Prostate gland (tissue), 2 donors: ENCODE measurements at regions not wholly inside any gene's neighbourhood (a gene's known extent, or its start where the extent isn't known, plus 50 kb on each side); places are given as distances from the start of the nearest gene placed in this dataset.
A peak's percentile ranks its signal among the peaks of the same experiment; 100 is the strongest.

Experiments
- DNase-seq: peaks from one replicate; pipeline ENCODE4 v3.0.0-alpha.2; 2019; ENCODE audit warnings: low spot score
- H3K27ac ChIP-seq, 2 donors: fragments of 200-600 bp; sonication (generic); 2 replicates each; pipeline ENCODE4 v1.5.1; 2017 to 2019
- H3K27me3 ChIP-seq: fragments of 200-600 bp; sonication (generic); replicated peaks from 2 replicates; pipeline ENCODE4 v1.5.1; 2019; ENCODE audit not compliant: insufficient read depth
- H3K36me3 ChIP-seq, 2 donors: fragments of 200-600 bp; sonication (generic); 1 replicate in 1 of 2; 2 replicates in 1 of 2; pipeline versions ENCODE4 v1.5.1 to v1.8.1; 2017 to 2019
- H3K4me1 ChIP-seq: fragments of 200-600 bp; sonication (generic); replicated peaks from 2 replicates; pipeline ENCODE4 v1.5.1; 2019
- H3K4me3 ChIP-seq, 2 donors: fragments of 200-600 bp; sonication (generic); 2 replicates each; pipeline ENCODE4 v1.5.1; 2017 to 2019
- H3K9me3 ChIP-seq: fragments of 200-600 bp; sonication (generic); 2 replicates; pipeline ENCODE4 v1.5.1; 2017
- CTCF ChIP-seq, 4 experiments: fragments of 200-600 bp in 2 of 4; fragments of 450-650 bp in 2 of 4; sonication (generic) in 2 of 4; IDR thresholded peaks; 1 replicate in 3 of 4; 2 replicates in 1 of 4; pipeline ENCODE4 v1.5.1; 2016 to 2019; ENCODE audit warnings: antibody characterized with exemption in 4 of 4, mild to moderate bottlenecking in 2 of 4, moderate library complexity in 2 of 4
- POLR2A ChIP-seq: fragments of 450-650 bp; IDR thresholded peaks from one replicate; pipeline ENCODE4 v1.6.1; 2016; ENCODE audit warnings: antibody characterized with exemption, mild to moderate bottlenecking
- POLR2AphosphoS5 ChIP-seq: sonication (generic); formaldehyde crosslinking; IDR thresholded peaks from one replicate; pipeline ENCODE4 v1.6.1; 2017; ENCODE audit warnings: antibody characterized with exemption
- WGBS: methylation state at CpG from one replicate; pipeline ENCODE4 v1.1.5; 2018; 5-methylcytosine and 5-hydroxymethylcytosine counted together
- intact Hi-C: fragments of 100-400 bp; cut with DNase I; formaldehyde crosslinking; loops from one replicate; pipeline ENCODE4 v1.14.2; 2022

GRCh38 chr2:594297-594949, 82.8 kb downstream of the TMEM18 start:
- H3K27ac ChIP-seq, result no peak overlapping the region
- H3K9me3 ChIP-seq, result no peaks in the 10 kb centered on the region
- H3K4me1 ChIP-seq, result no peaks in the 10 kb centered on the region
- no peak overlapping the region for H3K4me3 ChIP-seq
- no peak for TF ChIP-seq CTCF (IDR thresholded peaks at IDR 0.05)
- TF ChIP-seq POLR2AphosphoS5, result no peak
- no peak for TF ChIP-seq POLR2A
- 94% methylated on average over 21 of the region's 21 CpGs for WGBS
- H3K27me3 ChIP-seq, result no peaks in the 10 kb centered on the region
- intact Hi-C loops, result no loop called here
- DNase-seq, result no peak
- H3K36me3 ChIP-seq, result no peaks in the 10 kb centered on the region

DNA sequence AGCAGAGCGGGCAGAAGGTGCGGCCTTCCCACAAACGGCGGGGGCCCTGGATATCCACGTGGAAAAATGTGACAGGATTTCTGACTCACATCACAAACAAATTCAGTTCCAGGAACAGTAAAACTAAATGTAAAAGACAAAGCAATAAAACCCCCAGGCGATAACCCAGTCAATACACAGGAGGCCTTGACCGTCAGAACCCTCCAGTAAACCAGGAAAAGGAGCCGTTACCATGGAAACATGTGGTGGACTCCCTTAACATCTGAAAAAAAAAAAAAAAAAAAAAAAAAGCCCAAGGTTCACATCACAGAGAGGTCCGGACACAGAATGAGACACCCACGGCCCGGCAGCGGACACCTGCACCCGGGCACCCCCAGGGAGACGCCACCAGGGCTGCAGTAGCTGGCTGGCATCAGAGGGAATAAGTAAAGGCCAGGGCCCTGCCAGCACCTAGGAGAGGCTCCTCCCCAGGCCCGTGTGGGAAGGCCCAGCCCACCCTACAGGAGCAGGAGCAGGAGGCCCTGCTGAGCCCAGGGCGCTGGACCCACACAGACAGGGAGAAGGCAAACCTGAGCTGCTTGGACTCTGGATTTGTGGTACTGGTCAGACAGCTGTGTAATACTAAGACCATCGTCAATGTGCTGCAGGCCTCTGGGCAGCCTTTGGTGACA, 83.7 kb downstream of the TMEM18 start:
- no peak for DNase-seq
- Histone ChIP-seq H3K4me3 (no peak overlapping the region), H3K27ac (no peak overlapping the region), H3K4me1 (no peaks in the 10 kb centered on the region), H3K9me3 (no peaks in the 10 kb centered on the region), H3K36me3 (no peaks in the 10 kb centered on the region), H3K27me3 (no peaks in the 10 kb centered on the region)
- TF ChIP-seq POLR2AphosphoS5 (no peak), POLR2A (no peak)
- 80% methylated on average over 17 of the region's 17 CpGs for WGBS
- intact Hi-C loops, result no loop called here

- intact Hi-C loops, result no loop called here
- no peak for TF ChIP-seq POLR2A
- WGBS, result 98% methylated on average over 8 of the region's 8 CpGs
- H3K4me1 ChIP-seq, result no peaks in the 10 kb centered on the region
- H3K27ac ChIP-seq, result no peak overlapping the region
- DNase-seq, result no peak
- H3K27me3 ChIP-seq, result no peaks in the 10 kb centered on the region
- no peaks in the 10 kb centered on the region for H3K36me3 ChIP-seq
- H3K9me3 ChIP-seq, result no peaks in the 10 kb centered on the region
- H3K4me3 ChIP-seq, result no peak overlapping the region
Observed at GRCh38 chr2:592737-593136, 84.5 kb downstream of the TMEM18 start.

DNA sequence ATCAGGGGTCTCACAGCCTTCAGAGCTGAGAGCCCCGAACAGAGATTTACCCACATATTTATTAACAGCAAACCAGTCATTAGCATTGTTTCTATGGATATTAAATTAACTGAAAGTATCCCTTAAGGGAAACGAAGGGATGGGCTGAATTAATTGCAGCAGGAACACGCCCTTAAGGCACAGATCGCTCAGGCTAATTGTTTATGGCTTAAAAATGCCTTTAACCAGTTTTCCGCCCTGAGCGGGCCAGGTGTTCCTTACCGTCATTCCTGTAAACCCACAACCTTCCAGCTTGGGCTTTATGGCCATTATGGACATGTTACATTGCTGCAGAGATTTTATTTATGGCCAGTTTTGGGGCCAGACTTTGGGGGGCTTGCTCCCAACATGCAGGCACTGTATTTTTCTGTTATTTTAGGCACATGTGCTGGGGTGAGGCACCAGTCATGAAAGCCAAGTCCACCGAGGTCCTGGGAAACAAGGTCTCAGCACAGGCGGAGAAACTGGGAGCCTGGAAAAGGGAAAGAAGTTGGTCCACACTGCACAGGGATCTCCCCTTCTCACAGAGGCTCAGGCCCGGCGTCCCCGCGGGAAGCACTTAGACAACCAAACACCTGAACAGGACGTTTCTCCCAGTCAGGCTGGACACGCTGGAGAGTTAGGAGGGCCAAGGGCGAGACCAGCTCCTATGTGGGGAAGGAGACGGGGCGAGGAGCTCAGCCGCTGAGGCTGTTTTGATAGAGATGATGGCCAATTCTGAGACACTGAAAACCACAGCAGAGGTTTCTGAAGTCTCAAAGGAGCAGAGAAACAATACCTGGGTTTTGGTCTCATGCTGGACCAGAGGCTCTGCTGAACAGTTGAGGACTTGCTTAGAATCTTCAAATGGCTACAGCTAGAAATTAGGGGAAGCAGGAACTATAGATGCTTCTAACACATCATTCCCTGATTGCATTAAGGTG, 86.7 kb downstream of the TMEM18 start:
- no peak overlapping the region for H3K4me3 ChIP-seq
- H3K36me3 ChIP-seq, result no peaks in the 10 kb centered on the region
- no peak overlapping the region for H3K27ac ChIP-seq
- H3K4me1 ChIP-seq, result peaks cover 4% of the 10 kb centered on the region
- 84% methylated on average over 19 of the region's 19 CpGs for WGBS
- no peaks in the 10 kb centered on the region for H3K9me3 ChIP-seq
- H3K27me3 ChIP-seq, result no peaks in the 10 kb centered on the region
- no peak for DNase-seq
- intact Hi-C loops, result no loop called here
- no peak for TF ChIP-seq POLR2A
- TF ChIP-seq POLR2AphosphoS5, result no peak
- no peak for TF ChIP-seq CTCF (IDR thresholded peaks at IDR 0.05)

DNA sequence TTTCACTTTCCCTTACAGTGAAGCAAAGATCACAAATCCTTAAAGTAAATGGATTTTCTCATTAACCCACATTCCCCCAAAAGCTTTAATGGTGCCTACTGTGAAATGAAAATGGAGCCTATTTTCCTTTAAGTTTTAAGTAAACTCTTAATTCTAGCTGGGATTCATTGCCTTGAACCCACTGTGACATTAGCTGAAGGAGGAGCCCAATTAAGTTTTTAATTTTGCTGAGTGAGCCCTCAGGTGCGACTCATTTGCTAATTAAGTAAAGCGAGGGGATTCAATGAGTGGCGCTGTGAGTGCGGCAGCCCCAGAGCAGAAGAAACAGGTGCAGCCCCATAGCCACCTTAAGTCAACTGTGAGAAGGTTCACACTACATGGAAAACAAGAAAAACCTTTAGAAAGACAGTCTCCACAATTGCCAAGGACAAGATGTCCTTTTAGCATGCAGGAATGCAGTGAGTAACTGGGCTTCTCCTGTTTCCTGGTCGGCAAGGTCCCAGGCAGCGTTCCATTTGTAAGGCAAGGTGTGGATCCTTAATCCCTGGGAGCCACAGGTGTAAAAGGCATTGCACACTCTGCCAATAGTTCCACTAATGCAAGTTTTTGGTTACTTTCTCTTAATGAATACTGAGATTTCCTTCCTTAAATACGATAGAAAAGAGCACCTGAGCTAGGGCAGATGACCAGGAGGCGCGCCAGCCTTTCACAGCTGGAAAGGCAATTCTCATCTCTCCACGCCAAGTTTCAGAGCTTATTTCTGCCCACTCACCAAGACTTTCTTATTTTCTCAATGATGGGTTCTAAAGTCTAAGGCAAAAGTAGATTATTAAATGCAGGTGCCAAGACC, 87.7 kb downstream of the TMEM18 start:
- H3K9me3 ChIP-seq, result no peaks in the 10 kb centered on the region
- H3K4me1 ChIP-seq, result peaks cover 4% of the 10 kb centered on the region
- TF ChIP-seq CTCF (IDR thresholded peaks at IDR 0.05) (no peak), POLR2AphosphoS5 (peak; percentile 81)
- H3K27me3 ChIP-seq, result no peaks in the 10 kb centered on the region
- intact Hi-C loops, result no loop called here
- no peak overlapping the region for H3K27ac ChIP-seq
- 73% methylated on average over 10 of the region's 10 CpGs for WGBS
- DNase-seq, result peak; percentile 63
- H3K4me3 ChIP-seq, result no peak overlapping the region
- H3K36me3 ChIP-seq, result no peaks in the 10 kb centered on the region
